Neural cell (in vitro differentiated cells): ENCODE measurements at regions not wholly inside any gene's neighbourhood (a gene's known extent, or its start where the extent isn't known, plus 50 kb on each side); places are given as distances from the start of the nearest gene placed in this dataset.
"Not testable (repeated sequence)": the region's sequence is repeated elsewhere in the genome, so short reads cannot be mapped to it uniquely, and the experiment has no call there.

Experiments used
- H2AFZ ChIP-seq: fragments of 200-600, 300-800 bp; sonication (generic), shearing (Covaris generic); 2 replicates; pipeline ENCODE4 v1.6.0; 2014; ENCODE audit warnings: low read depth, mild to moderate bottlenecking, antibody characterized with exemption, low read length, moderate library complexity
- H3F3A ChIP-seq: fragments of 200-600 bp; shearing (Covaris generic); 2 replicates; pipeline ENCODE4 v1.6.1; 2016; ENCODE audit warnings: mild to moderate bottlenecking, moderate library complexity, mixed read lengths, antibody characterized with exemption, low read length; ENCODE audit not compliant: insufficient read depth, poor library complexity, severe bottlenecking
- H3K27ac ChIP-seq: fragments of 200-600, 300-800 bp; sonication (generic), shearing (Covaris generic); 2 replicates; pipeline ENCODE4 v1.5.1; 2014; ENCODE audit warnings: mild to moderate bottlenecking, low read length, moderate library complexity
- H3K27me3 ChIP-seq: fragments of 300-800, 200-600 bp; sonication (generic), shearing (Covaris generic); 2 replicates; pipeline ENCODE4 v1.6.0; 2014; ENCODE audit warnings: mild to moderate bottlenecking, low read depth, low read length, moderate library complexity; ENCODE audit not compliant: insufficient read depth
- H3K36me3 ChIP-seq: fragments of 300-800, 200-600 bp; sonication (generic), shearing (Covaris generic); 2 replicates; pipeline ENCODE4 v1.5.1; 2014; ENCODE audit warnings: mild to moderate bottlenecking, antibody characterized with exemption, low read length, moderate library complexity; ENCODE audit not compliant: insufficient read depth
- H3K4me2 ChIP-seq: fragments of 300-800, 200-600 bp; sonication (generic), shearing (Covaris generic); 2 replicates; pipeline ENCODE4 v1.6.0; 2014; ENCODE audit warnings: mild to moderate bottlenecking, low read length
- H3K4me3 ChIP-seq: fragments of 300-800, 200-600 bp; sonication (generic), shearing (Covaris generic); 2 replicates; pipeline ENCODE4 v1.5.1; 2014; ENCODE audit warnings: mild to moderate bottlenecking, low read length, moderate library complexity
- H3K79me2 ChIP-seq: fragments of 200-600 bp; shearing (Covaris generic); replicated peaks from 2 replicates; pipeline ENCODE4 v1.6.0; 2014; ENCODE audit warnings: mild to moderate bottlenecking, low read length, moderate library complexity; ENCODE audit not compliant: insufficient read depth
- H3K9ac ChIP-seq: fragments of 300-800, 200-600 bp; sonication (generic), shearing (Covaris generic); 2 replicates; pipeline ENCODE4 v1.6.1; 2016; ENCODE audit warnings: mild to moderate bottlenecking, low read length, mixed read lengths
- H3K9me2 ChIP-seq: fragments of 200-600 bp; shearing (Covaris generic); 2 replicates; pipeline ENCODE4 v1.6.1; 2016; ENCODE audit warnings: mild to moderate bottlenecking, low read length, mixed read lengths; ENCODE audit not compliant: insufficient read depth
- H3K9me3 ChIP-seq: fragments of 200-600, 300-800 bp; sonication (generic), shearing (Covaris generic); 2 replicates; pipeline ENCODE4 v1.6.1; 2016; ENCODE audit warnings: mild to moderate bottlenecking, mixed run types, low read length, moderate library complexity, mixed read lengths
- H4K20me1 ChIP-seq: fragments of 200-600 bp; shearing (Covaris generic); 2 replicates; pipeline ENCODE4 v1.6.1; 2016; ENCODE audit warnings: mild to moderate bottlenecking, mixed run types; ENCODE audit not compliant: insufficient read depth
- EP300 ChIP-seq: fragments of 450-650 bp; conservative IDR thresholded peaks from 2 replicates; pipeline ENCODE4 v1.6.1; 2014; ENCODE audit warnings: antibody characterized with exemption, mild to moderate bottlenecking, moderate library complexity; ENCODE audit not compliant: poor library complexity, severe bottlenecking
- EZH2 ChIP-seq: fragments of 200-600, 300-800 bp; shearing (Covaris generic), sonication (generic); IDR thresholded peaks from 2 replicates; pipeline ENCODE4 v1.6.1; 2014; ENCODE audit warnings: antibody characterized with exemption, low read length, borderline replicate concordance, mild to moderate bottlenecking; ENCODE audit not compliant: insufficient read depth, poor library complexity, severe bottlenecking
- MXI1 ChIP-seq: fragments of 450-650 bp; conservative IDR thresholded peaks from 2 replicates; pipeline ENCODE4 v1.6.1; 2014; ENCODE audit warnings: antibody characterized with exemption, mild to moderate bottlenecking; ENCODE audit not compliant: poor library complexity, severe bottlenecking
- POLR2AphosphoS5 ChIP-seq: IDR thresholded peaks from 2 replicates; pipeline ENCODE4 v1.6.1; 2012
- RAD21 ChIP-seq: fragments of 450-650 bp; conservative IDR thresholded peaks from 2 replicates; pipeline ENCODE4 v1.6.1; 2014; ENCODE audit warnings: antibody characterized with exemption, mild to moderate bottlenecking, moderate library complexity
- REST ChIP-seq: IDR thresholded peaks from 2 replicates; pipeline ENCODE4 v1.6.1; 2012; ENCODE audit warnings: borderline replicate concordance
- SMC3 ChIP-seq: fragments of 450-650 bp; conservative IDR thresholded peaks from 2 replicates; pipeline ENCODE4 v1.6.1; 2014; ENCODE audit warnings: antibody characterized with exemption, mild to moderate bottlenecking, moderate library complexity; ENCODE audit not compliant: poor library complexity
- TAF1 ChIP-seq: IDR thresholded peaks from 2 replicates; pipeline ENCODE4 v1.6.1; 2012; ENCODE audit warnings: low read depth
- TF ChIP-seq, protein P1 (sequence below): fragments of 450-650 bp; IDR thresholded peaks from 2 replicates; pipeline ENCODE4 v1.5.1; 2014; ENCODE audit warnings: antibody characterized with exemption, mild to moderate bottlenecking, moderate library complexity; ENCODE audit not compliant: poor library complexity, severe bottlenecking

- Histone ChIP-seq H3K27ac (no peak overlapping the region), H3F3A (peaks cover 3% of the 10 kb centered on the region), H4K20me1 (no peaks in the 10 kb centered on the region), H3K9me3 (no peaks in the 10 kb centered on the region), H2AFZ (no peak overlapping the region), H3K79me2 (no peaks in the 10 kb centered on the region), H3K4me3 (no peak overlapping the region), H3K36me3 (no peaks in the 10 kb centered on the region), H3K9me2 (no peaks in the 10 kb centered on the region), H3K9ac (no peak overlapping the region), H3K4me2 (no peak overlapping the region), H3K27me3 (no peaks in the 10 kb centered on the region)
- TF ChIP-seq EZH2 (no peak), TAF1 (no peak), RAD21 (no peak), SMC3 (no peak), EP300 (no peak), MXI1 (no peak), POLR2AphosphoS5 (no peak), REST (no peak)
- TF ChIP-seq, protein P1, sequence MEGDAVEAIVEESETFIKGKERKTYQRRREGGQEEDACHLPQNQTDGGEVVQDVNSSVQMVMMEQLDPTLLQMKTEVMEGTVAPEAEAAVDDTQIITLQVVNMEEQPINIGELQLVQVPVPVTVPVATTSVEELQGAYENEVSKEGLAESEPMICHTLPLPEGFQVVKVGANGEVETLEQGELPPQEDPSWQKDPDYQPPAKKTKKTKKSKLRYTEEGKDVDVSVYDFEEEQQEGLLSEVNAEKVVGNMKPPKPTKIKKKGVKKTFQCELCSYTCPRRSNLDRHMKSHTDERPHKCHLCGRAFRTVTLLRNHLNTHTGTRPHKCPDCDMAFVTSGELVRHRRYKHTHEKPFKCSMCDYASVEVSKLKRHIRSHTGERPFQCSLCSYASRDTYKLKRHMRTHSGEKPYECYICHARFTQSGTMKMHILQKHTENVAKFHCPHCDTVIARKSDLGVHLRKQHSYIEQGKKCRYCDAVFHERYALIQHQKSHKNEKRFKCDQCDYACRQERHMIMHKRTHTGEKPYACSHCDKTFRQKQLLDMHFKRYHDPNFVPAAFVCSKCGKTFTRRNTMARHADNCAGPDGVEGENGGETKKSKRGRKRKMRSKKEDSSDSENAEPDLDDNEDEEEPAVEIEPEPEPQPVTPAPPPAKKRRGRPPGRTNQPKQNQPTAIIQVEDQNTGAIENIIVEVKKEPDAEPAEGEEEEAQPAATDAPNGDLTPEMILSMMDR = no peak
Measured at GRCh38 chr6:132023490-132023889, 72.3 kb upstream of the CCN2 start.

GRCh38 chr6:132021552-132022375 is 70.6 kb upstream of the CCN2 start:
- no peak overlapping the region for H3K4me3 ChIP-seq
- peaks cover 3% of the 10 kb centered on the region for H3F3A ChIP-seq
- no peak overlapping the region for H3K9ac ChIP-seq
- H3K36me3 ChIP-seq = no peaks in the 10 kb centered on the region
- no peak overlapping the region for H3K4me2 ChIP-seq
- H3K27me3 ChIP-seq = no peaks in the 10 kb centered on the region
- H4K20me1 ChIP-seq = no peaks in the 10 kb centered on the region
- H2AFZ ChIP-seq = no peak overlapping the region
- no peaks in the 10 kb centered on the region for H3K9me2 ChIP-seq
- H3K9me3 ChIP-seq = no peaks in the 10 kb centered on the region
- no peak overlapping the region for H3K27ac ChIP-seq
- TF ChIP-seq POLR2AphosphoS5 (no peak), REST (no peak), TAF1 (no peak), RAD21 (no peak), EP300 (no peak), MXI1 (no peak), SMC3 (no peak), EZH2 (no peak)
- TF ChIP-seq, protein P1 = no peak
- H3K79me2 ChIP-seq = no peaks in the 10 kb centered on the region

DNA sequence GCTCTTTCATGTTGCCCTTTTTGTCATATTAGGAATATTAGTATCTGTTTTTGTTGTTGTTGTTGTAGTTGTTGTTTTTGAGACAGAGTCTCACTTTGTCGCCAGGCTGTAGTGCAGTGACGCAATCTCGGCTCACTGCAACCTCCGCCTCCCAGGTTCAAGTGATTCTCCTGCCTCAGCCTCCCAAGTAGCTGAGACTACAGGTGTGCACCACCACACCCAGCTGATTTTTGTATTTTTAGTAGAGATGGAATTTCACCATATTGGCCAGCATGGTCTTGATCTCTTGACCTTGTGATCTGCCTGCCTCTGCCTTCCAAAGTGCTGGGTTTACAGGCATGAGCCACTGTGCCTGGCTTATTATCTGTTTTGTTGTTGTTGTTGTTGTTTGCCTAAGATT is 69.7 kb upstream of the CCN2 start:
- not testable (repeated sequence) for H3K27me3 ChIP-seq, H3K79me2 ChIP-seq, H3K27ac ChIP-seq, H3K9ac ChIP-seq, H3F3A ChIP-seq, H2AFZ ChIP-seq, H3K4me2 ChIP-seq, H4K20me1 ChIP-seq, H3K4me3 ChIP-seq, H3K9me2 ChIP-seq, H3K36me3 ChIP-seq, H3K9me3 ChIP-seq
